Thymus (tissue), 11 donors: ENCODE measurements at regions not wholly inside any gene's neighbourhood (a gene's known extent, or its start where the extent isn't known, plus 50 kb on each side); places are given as distances from the start of the nearest gene placed in this dataset.

Experiments used
- DNase-seq, 9 donors: peaks; one replicate each; pipeline ENCODE4 v3.0.0-alpha.2; 2013; ENCODE audit warnings: low spot score in 9 of 9, low read depth in 6 of 9, missing footprints in 1 of 9
- H3K27ac ChIP-seq, 2 donors: one replicate each; pipeline ENCODE4 v1.5.1; 2013; ENCODE audit warnings: control low read depth in 1 of 2, low read depth in 1 of 2, low read length in 1 of 2, mild to moderate bottlenecking in 1 of 2, moderate library complexity in 1 of 2
- H3K27me3 ChIP-seq, 2 donors: one replicate each; pipeline ENCODE4 v1.5.1; 2013; ENCODE audit warnings: low read length in 1 of 2; ENCODE audit not compliant: control insufficient read depth in 2 of 2, insufficient read depth in 1 of 2
- H3K36me3 ChIP-seq, 2 donors: one replicate each; pipeline ENCODE4 v1.5.1; 2013; ENCODE audit warnings: low read length in 1 of 2, mild to moderate bottlenecking in 1 of 2, moderate library complexity in 1 of 2; ENCODE audit not compliant: control insufficient read depth in 2 of 2, insufficient read depth in 2 of 2
- H3K4me1 ChIP-seq, 2 donors: one replicate each; pipeline ENCODE4 v1.5.1; 2013; ENCODE audit warnings: low read length in 2 of 2; ENCODE audit not compliant: control insufficient read depth in 2 of 2, insufficient read depth in 2 of 2
- H3K4me3 ChIP-seq, 2 donors: one replicate each; pipeline ENCODE4 v1.5.1; 2013; ENCODE audit warnings: low read length in 2 of 2, control low read depth in 1 of 2, mild to moderate bottlenecking in 1 of 2
- H3K9me3 ChIP-seq, 2 donors: one replicate each; pipeline ENCODE4 v1.5.1; 2013; ENCODE audit warnings: low read length in 1 of 2, mild to moderate bottlenecking in 1 of 2; ENCODE audit not compliant: control insufficient read depth in 2 of 2, insufficient read depth in 1 of 2
- WGBS: extraction: QIAGEN DNeasy Blood & Tissue Kit; methylation state at CpG from one replicate; pipeline ENCODE4 v1.1.7; 2013; 5-methylcytosine and 5-hydroxymethylcytosine counted together
- donor health status: healthy.

DNA sequence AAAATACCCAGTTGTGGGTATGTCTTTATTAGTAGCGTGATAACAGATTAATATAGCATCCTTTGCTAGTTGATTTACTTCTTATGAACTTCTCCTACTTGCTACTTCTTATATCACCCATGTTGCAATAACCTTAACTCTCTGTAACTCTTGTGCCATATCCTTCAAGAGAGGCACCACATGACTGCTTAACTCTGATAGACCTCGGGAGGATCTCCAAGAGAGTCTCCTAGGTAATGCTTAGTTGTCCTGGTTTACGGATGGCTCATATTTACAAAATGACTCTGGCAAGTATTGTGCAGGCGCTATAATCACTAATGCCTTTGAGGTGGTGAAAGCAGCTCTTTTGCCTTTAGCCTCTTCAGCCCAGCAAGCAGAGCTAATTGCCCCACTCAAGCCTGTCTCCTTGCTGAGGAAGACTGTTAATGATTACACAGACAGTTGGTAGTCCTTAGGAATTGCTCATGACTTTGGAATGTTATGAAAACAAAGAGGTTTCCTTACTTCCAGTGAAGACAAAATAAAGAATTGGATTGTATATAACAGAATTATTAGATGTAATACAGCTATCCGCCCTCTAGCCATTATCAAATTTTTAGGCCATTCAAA lies 1305.8 kb downstream of the PCDH7 start:
- 93% methylated on average over 5 of the region's 5 CpGs for WGBS
- Histone ChIP-seq H3K27me3 (no peaks in the 10 kb centered on the region), H3K4me1 (no peaks in the 10 kb centered on the region), H3K4me3 (no peak overlapping the region), H3K9me3 (no peaks in the 10 kb centered on the region), H3K27ac (no peak overlapping the region), H3K36me3 (no peaks in the 10 kb centered on the region)
- no peak for DNase-seq

DNA sequence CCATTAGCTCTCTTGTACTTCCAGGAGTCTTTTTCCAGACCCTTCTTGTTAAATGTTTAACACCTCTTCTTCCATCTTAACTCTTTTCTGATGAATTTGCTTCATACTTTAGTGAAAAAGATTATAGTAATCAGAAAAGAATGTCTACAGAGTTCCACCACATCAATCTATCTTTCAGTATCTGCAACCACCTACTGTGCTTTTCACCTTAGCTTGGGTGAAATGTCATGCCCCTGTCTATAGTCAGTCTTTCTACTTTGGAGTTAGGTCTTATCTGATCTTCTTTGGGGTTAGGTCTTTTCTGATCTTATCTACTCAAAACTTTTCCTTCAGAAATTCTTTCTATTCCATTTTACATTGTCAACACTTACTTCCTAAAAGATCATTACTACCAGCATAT lies 1310.2 kb downstream of the PCDH7 start:
- H3K9me3 ChIP-seq: peaks cover 0 to 3% of the 10 kb centered on the region in 2 donors
- H3K27me3 ChIP-seq: no peaks in the 10 kb centered on the region
- H3K4me1 ChIP-seq: no peaks in the 10 kb centered on the region
- no peaks in the 10 kb centered on the region for H3K36me3 ChIP-seq
- H3K4me3 ChIP-seq: no peak overlapping the region
- DNase-seq: no peak
- H3K27ac ChIP-seq: no peak overlapping the region

- Histone ChIP-seq H3K9me3 (peaks cover 0 to 3% of the 10 kb centered on the region in 2 donors), H3K27ac (no peak overlapping the region), H3K4me3 (no peak overlapping the region), H3K36me3 (no peaks in the 10 kb centered on the region), H3K27me3 (no peaks in the 10 kb centered on the region), H3K4me1 (no peaks in the 10 kb centered on the region)
- DNase-seq: no peak
- 90% methylated on average over 2 of the region's 2 CpGs for WGBS
These were observed 1310.9 kb downstream of the PCDH7 start for GRCh38 chr4:32031026-32031425.

GRCh38 chr4:32032136-32032672 lies 1312.0 kb downstream of the PCDH7 start:
- WGBS: 51% methylated on average over 5 of the region's 5 CpGs

DNA sequence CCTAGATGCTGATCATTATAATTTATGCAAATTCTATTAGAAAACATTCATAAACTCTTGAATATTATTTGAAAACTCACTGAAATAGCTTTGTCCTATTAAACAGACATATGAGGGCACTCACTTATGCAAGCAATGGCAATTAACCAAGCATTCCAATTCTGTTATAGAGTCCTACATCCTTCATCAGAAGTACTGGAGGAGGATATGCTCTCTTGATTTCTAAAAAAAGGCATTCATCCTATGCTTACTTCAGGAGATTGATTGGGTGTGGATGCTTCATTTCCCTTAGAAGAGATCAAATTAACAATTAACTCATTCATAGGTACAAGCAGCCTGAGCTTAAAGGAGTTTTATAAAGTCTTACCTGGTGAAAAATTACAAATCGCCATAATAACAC lies 1317.2 kb downstream of the PCDH7 start:
- Histone ChIP-seq H3K36me3 (no peaks in the 10 kb centered on the region), H3K27me3 (no peaks in the 10 kb centered on the region), H3K4me1 (no peaks in the 10 kb centered on the region), H3K27ac (no peak overlapping the region), H3K4me3 (no peak overlapping the region), H3K9me3 (peaks cover 0 to under 1% of the 10 kb centered on the region in 2 donors)
- no peak for DNase-seq
- WGBS: 45% methylated on average over 1 of the region's 1 CpG

More at GRCh38 chr4:32032136-32032672, 1312.0 kb downstream of the PCDH7 start:
- H3K36me3 ChIP-seq: no peaks in the 10 kb centered on the region
- peaks cover 0 to 3% of the 10 kb centered on the region in 2 donors for H3K9me3 ChIP-seq
- no peak overlapping the region for H3K4me3 ChIP-seq
- DNase-seq: no peak
- no peak overlapping the region for H3K27ac ChIP-seq
- no peaks in the 10 kb centered on the region for H3K4me1 ChIP-seq
- no peaks in the 10 kb centered on the region for H3K27me3 ChIP-seq

- no peaks in the 10 kb centered on the region for H3K36me3 ChIP-seq
- no peak for DNase-seq
- no peak overlapping the region for H3K4me3 ChIP-seq
- no peaks in the 10 kb centered on the region for H3K27me3 ChIP-seq
- WGBS: 84% methylated on average over 2 of the region's 2 CpGs
- H3K4me1 ChIP-seq: no peaks in the 10 kb centered on the region
- H3K27ac ChIP-seq: no peak overlapping the region
- no peaks in the 10 kb centered on the region for H3K9me3 ChIP-seq
These were observed 1322.5 kb downstream of the PCDH7 start for GRCh38 chr4:32042486-32043247.

GRCh38 chr4:32043248-32043633 lies 1323.1 kb downstream of the PCDH7 start:
- no peak for DNase-seq
- Histone ChIP-seq H3K27me3 (no peaks in the 10 kb centered on the region), H3K36me3 (no peaks in the 10 kb centered on the region)

GRCh38 chr4:32061916-32062315 lies 1341.7 kb downstream of the PCDH7 start:
- no peak for DNase-seq
- Histone ChIP-seq H3K27ac (no peak overlapping the region), H3K9me3 (peaks cover 0 to 7% of the 10 kb centered on the region in 2 donors), H3K4me3 (no peak overlapping the region), H3K36me3 (no peaks in the 10 kb centered on the region), H3K27me3 (no peaks in the 10 kb centered on the region), H3K4me1 (no peaks in the 10 kb centered on the region)
- 85% methylated on average over 2 of the region's 2 CpGs for WGBS

More at GRCh38 chr4:32043248-32043633, 1323.1 kb downstream of the PCDH7 start:
- Histone ChIP-seq H3K9me3 (no peaks in the 10 kb centered on the region), H3K4me3 (no peak overlapping the region), H3K27ac (no peak overlapping the region), H3K4me1 (no peaks in the 10 kb centered on the region)
- 84% methylated on average over 2 of the region's 2 CpGs for WGBS

DNA sequence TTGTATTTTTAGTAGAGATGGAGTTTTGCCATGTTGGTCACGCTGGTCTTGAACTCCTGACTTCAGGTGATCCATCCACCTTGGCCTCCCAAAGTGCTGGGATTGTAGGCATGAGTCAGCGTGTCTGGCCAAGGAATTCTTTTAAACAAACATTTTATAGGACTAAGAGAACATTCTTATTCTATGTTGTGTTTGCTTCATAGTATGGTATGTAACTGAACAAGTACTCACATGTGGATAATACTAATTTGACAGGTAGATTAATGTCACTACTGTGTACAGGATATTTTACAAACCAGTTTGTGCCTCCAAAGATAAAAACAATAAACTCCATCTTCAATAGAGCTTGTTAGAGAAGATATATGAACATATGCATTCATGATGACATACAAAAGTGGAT lies 1353.4 kb downstream of the PCDH7 start:
- 46% methylated on average over 2 of the region's 2 CpGs for WGBS
- H3K9me3 ChIP-seq: peaks cover 0 to 13% of the 10 kb centered on the region in 2 donors
- no peaks in the 10 kb centered on the region for H3K4me1 ChIP-seq
- H3K4me3 ChIP-seq: no peak overlapping the region
- no peaks in the 10 kb centered on the region for H3K27me3 ChIP-seq
- H3K27ac ChIP-seq: no peak overlapping the region
- no peak for DNase-seq
- no peaks in the 10 kb centered on the region for H3K36me3 ChIP-seq
